Mesothelial cell of epicardium (in vitro differentiated cells): ENCODE measurements at regions not wholly inside any gene's neighbourhood (a gene's known extent, or its start where the extent isn't known, plus 50 kb on each side); places are given as distances from the start of the nearest gene placed in this dataset.

ENCODE experiments used
- DNase-seq, 2 experiments: peaks; one replicate each; pipeline ENCODE4 v3.0.0; 2021; ENCODE audit warnings: low spot score in 2 of 2; ENCODE audit not compliant: unreplicated experiment in 2 of 2
- H3K27ac Mint-ChIP-seq: 2 replicates; pipeline ENCODE4 v1.8.0; 2021; ENCODE audit warnings: mixed read lengths
- H3K27me3 Mint-ChIP-seq: 2 replicates; pipeline ENCODE4 v1.8.0; 2021; ENCODE audit warnings: low read depth, mixed read lengths
- H3K36me3 Mint-ChIP-seq: 2 replicates; pipeline ENCODE4 v1.8.0; 2021; ENCODE audit warnings: mixed read lengths
- H3K4me1 Mint-ChIP-seq: 2 replicates; pipeline ENCODE4 v1.8.0; 2021; ENCODE audit warnings: mixed read lengths
- H3K4me3 Mint-ChIP-seq: 2 replicates; pipeline ENCODE4 v1.8.0; 2021; ENCODE audit warnings: mild to moderate bottlenecking, moderate library complexity, mixed read lengths
- H3K9me3 Mint-ChIP-seq: 2 replicates; pipeline ENCODE4 v1.8.0; 2021; ENCODE audit warnings: mixed read lengths
- CTCF ChIP-seq: fragments of 200-600 bp; sonication (generic); IDR thresholded peaks from one replicate; pipeline ENCODE4 v1.5.0; 2021; ENCODE audit warnings: antibody characterized with exemption; ENCODE audit not compliant: unreplicated experiment

GRCh38 chr13:90222758-90223157 is 1124.7 kb upstream of the MIR17HG start:
- Mint-ChIP-seq H3K9me3 (peaks cover 5% of the 10 kb centered on the region), H3K27ac (no peak overlapping the region), H3K36me3 (no peaks in the 10 kb centered on the region), H3K27me3 (no peaks in the 10 kb centered on the region), H3K4me3 (no peak overlapping the region), H3K4me1 (no peaks in the 10 kb centered on the region)
- no peak for TF ChIP-seq CTCF
- DNase-seq: no peak

- Mint-ChIP-seq H3K36me3 (no peaks in the 10 kb centered on the region), H3K4me1 (no peaks in the 10 kb centered on the region), H3K4me3 (no peak overlapping the region), H3K27me3 (no peaks in the 10 kb centered on the region), H3K27ac (no peak overlapping the region), H3K9me3 (peaks cover 5% of the 10 kb centered on the region)
- DNase-seq: no peak
- no peak for TF ChIP-seq CTCF
Observed at GRCh38 chr13:90230311-90230710, 1117.2 kb upstream of the MIR17HG start.

- TF ChIP-seq CTCF: no peak
- no peak for DNase-seq
- H3K36me3 Mint-ChIP-seq: no peaks in the 10 kb centered on the region
- H3K27me3 Mint-ChIP-seq: no peaks in the 10 kb centered on the region
- H3K9me3 Mint-ChIP-seq: peaks cover 5% of the 10 kb centered on the region
- H3K4me3 Mint-ChIP-seq: no peak overlapping the region
- no peaks in the 10 kb centered on the region for H3K4me1 Mint-ChIP-seq
- H3K27ac Mint-ChIP-seq: no peak overlapping the region
Observed at GRCh38 chr13:90232291-90232690, 1115.2 kb upstream of the MIR17HG start.

GRCh38 chr13:90233933-90234672 is 1113.4 kb upstream of the MIR17HG start:
- H3K36me3 Mint-ChIP-seq: no peaks in the 10 kb centered on the region
- peaks cover 8% of the 10 kb centered on the region for H3K4me1 Mint-ChIP-seq
- H3K27ac Mint-ChIP-seq: no peak overlapping the region
- no peaks in the 10 kb centered on the region for H3K27me3 Mint-ChIP-seq
- no peak for DNase-seq
- peaks cover 5% of the 10 kb centered on the region for H3K9me3 Mint-ChIP-seq
- no peak overlapping the region for H3K4me3 Mint-ChIP-seq
- TF ChIP-seq CTCF: no peak

- Mint-ChIP-seq H3K4me3 (no peak overlapping the region), H3K36me3 (no peaks in the 10 kb centered on the region), H3K4me1 (peaks cover 8% of the 10 kb centered on the region), H3K9me3 (no peaks in the 10 kb centered on the region), H3K27ac (no peak overlapping the region), H3K27me3 (no peaks in the 10 kb centered on the region)
- no peak for DNase-seq
- TF ChIP-seq CTCF: no peak
Observed at GRCh38 chr13:90237852-90238251, 1109.6 kb upstream of the MIR17HG start.
